ENCODE measurements at regions not wholly inside any gene's neighbourhood (a gene's known extent, or its start where the extent isn't known, plus 50 kb on each side); places are given as distances from the start of the nearest gene placed in this dataset.

DNA sequence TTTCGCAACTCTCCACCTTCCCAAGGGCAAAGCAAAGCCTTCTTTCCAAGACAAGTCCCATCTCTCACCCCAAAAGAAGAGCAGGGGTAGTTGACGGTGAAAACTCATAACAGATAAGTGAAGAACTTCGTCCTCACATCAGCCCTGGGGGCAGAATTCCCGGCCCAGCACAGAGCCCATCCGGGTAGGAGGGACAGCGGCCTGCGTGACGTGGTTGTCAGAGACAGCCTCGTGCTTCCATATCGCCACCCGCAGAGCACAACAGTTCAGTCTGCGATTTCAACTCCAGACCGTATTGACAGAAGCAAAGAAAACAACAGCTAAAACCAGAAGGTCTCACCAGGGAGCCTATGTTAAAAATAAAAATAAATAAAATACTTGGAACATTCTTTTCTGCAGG lies 273.2 kb downstream of the SYK start:
- no peak for DNase-seq
- no TSS peak for BruUV-seq (replicated peaks)
- TF ChIP-seq, protein P1, sequence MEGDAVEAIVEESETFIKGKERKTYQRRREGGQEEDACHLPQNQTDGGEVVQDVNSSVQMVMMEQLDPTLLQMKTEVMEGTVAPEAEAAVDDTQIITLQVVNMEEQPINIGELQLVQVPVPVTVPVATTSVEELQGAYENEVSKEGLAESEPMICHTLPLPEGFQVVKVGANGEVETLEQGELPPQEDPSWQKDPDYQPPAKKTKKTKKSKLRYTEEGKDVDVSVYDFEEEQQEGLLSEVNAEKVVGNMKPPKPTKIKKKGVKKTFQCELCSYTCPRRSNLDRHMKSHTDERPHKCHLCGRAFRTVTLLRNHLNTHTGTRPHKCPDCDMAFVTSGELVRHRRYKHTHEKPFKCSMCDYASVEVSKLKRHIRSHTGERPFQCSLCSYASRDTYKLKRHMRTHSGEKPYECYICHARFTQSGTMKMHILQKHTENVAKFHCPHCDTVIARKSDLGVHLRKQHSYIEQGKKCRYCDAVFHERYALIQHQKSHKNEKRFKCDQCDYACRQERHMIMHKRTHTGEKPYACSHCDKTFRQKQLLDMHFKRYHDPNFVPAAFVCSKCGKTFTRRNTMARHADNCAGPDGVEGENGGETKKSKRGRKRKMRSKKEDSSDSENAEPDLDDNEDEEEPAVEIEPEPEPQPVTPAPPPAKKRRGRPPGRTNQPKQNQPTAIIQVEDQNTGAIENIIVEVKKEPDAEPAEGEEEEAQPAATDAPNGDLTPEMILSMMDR (IDR thresholded peaks at IDR 0.05; ENCODE audit: unreplicated experiment) = no peak
- no peak overlapping the region for H3K4me3 Mint-ChIP-seq (ENCODE audit: low read depth, unreplicated experiment)
- H3K27me3 Mint-ChIP-seq (ENCODE audit: unreplicated experiment) = no peaks in the 10 kb centered on the region
- no peaks in the 10 kb centered on the region for H3K9me3 Mint-ChIP-seq (ENCODE audit: low read depth, unreplicated experiment)
- intact Hi-C loops (cut with micrococcal nuclease; ENCODE audit: unreplicated experiment) = no loop called here
- peaks cover 10% of the 10 kb centered on the region for H3K4me1 Mint-ChIP-seq (ENCODE audit: low read depth, unreplicated experiment)
- CTCF ChIA-PET = no interaction called here
- H3K36me3 Mint-ChIP-seq (ENCODE audit: insufficient read depth, unreplicated experiment) = no peaks in the 10 kb centered on the region
- H3K27ac Mint-ChIP-seq (ENCODE audit: unreplicated experiment) = no peak overlapping the region

- CTCF ChIA-PET = no interaction called here
- H3K4me3 Mint-ChIP-seq (ENCODE audit: low read depth, unreplicated experiment) = no peak overlapping the region
- no peaks in the 10 kb centered on the region for H3K9me3 Mint-ChIP-seq (ENCODE audit: low read depth, unreplicated experiment)
- TF ChIP-seq, protein P1 (IDR thresholded peaks at IDR 0.05; ENCODE audit: unreplicated experiment) = no peak
- no peaks in the 10 kb centered on the region for H3K36me3 Mint-ChIP-seq (ENCODE audit: insufficient read depth, unreplicated experiment)
- peaks cover 10% of the 10 kb centered on the region for H3K4me1 Mint-ChIP-seq (ENCODE audit: low read depth, unreplicated experiment)
- BruUV-seq (replicated peaks) = no TSS peak
- H3K27me3 Mint-ChIP-seq (ENCODE audit: unreplicated experiment) = no peaks in the 10 kb centered on the region
- no peak for DNase-seq
- no peak overlapping the region for H3K27ac Mint-ChIP-seq (ENCODE audit: unreplicated experiment)
- intact Hi-C loops (cut with micrococcal nuclease; ENCODE audit: unreplicated experiment) = no loop called here
These were observed 273.7 kb downstream of the SYK start for GRCh38 chr9:91075279-91075678.

DNA sequence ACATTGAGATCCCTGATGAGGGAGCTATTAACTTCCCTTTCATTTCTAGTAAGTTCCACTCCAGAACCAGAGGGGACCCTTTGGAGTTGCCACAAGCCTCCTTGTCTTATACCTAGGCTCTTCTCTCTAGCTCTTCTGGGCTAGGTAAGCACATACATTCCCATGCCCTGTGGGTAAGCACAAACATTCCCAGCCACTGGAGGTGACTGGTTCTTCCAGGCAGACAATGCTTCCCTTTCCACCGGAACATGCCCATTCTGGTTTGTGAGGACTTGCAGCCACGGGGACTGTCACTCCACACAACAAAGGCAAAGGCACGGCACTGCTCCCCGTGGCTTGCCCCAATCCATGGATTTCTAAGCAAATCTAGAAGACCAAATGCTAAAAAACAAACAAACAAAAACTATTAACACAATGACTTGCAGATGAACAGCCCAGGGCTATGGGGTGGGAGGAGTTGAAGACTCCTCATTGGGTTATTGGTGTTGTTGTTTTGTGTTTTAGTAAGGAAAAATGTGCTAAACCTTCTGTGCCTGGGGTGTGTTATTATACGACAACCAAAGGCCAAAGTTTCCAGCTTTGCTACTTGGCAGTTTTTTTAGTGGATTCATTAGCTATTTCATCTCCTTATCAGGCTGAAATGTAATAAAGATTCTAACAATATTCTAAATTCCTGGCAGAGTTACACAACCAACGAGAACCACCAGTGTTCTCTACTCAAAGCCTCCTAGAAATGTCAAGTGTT lies 276.2 kb downstream of the SYK start:
- intact Hi-C loops (cut with micrococcal nuclease; ENCODE audit: unreplicated experiment) = no loop called here
- no TSS peak for BruUV-seq (replicated peaks)
- TF ChIP-seq, protein P1 (IDR thresholded peaks at IDR 0.05; ENCODE audit: unreplicated experiment) = no peak
- Mint-ChIP-seq H3K9me3 (ENCODE audit: low read depth, unreplicated experiment) (no peaks in the 10 kb centered on the region), H3K27me3 (ENCODE audit: unreplicated experiment) (no peaks in the 10 kb centered on the region), H3K4me1 (ENCODE audit: low read depth, unreplicated experiment) (no peaks in the 10 kb centered on the region), H3K36me3 (ENCODE audit: insufficient read depth, unreplicated experiment) (no peaks in the 10 kb centered on the region), H3K4me3 (ENCODE audit: low read depth, unreplicated experiment) (no peak overlapping the region), H3K27ac (ENCODE audit: unreplicated experiment) (no peak overlapping the region)
- CTCF ChIA-PET = no interaction called here
- DNase-seq = no peak

DNA sequence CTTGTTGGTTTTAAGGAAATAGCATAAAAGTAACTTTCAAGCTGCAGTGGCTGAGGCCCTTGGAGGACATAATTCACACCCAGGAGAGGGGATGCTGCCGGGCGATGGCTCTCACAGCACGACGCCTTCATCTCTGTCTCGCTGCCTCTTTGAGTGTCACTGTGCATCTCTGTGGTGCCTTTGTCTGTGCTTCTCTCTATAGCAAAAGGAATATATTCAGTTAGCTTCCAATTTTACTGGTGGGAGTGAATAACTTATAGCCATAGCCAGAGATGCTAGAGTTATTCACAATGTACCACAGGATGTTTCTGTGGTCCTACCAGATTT lies 276.7 kb downstream of the SYK start:
- Mint-ChIP-seq H3K4me1 (ENCODE audit: low read depth, unreplicated experiment) (no peaks in the 10 kb centered on the region), H3K4me3 (ENCODE audit: low read depth, unreplicated experiment) (no peak overlapping the region), H3K36me3 (ENCODE audit: insufficient read depth, unreplicated experiment) (no peaks in the 10 kb centered on the region), H3K27ac (ENCODE audit: unreplicated experiment) (no peak overlapping the region), H3K27me3 (ENCODE audit: unreplicated experiment) (no peaks in the 10 kb centered on the region), H3K9me3 (ENCODE audit: low read depth, unreplicated experiment) (no peaks in the 10 kb centered on the region)
- no peak for DNase-seq
- intact Hi-C loops (cut with micrococcal nuclease; ENCODE audit: unreplicated experiment) = no loop called here
- CTCF ChIA-PET = no interaction called here
- BruUV-seq (replicated peaks) = no TSS peak
- TF ChIP-seq, protein P1 (IDR thresholded peaks at IDR 0.05; ENCODE audit: unreplicated experiment) = no peak

Measured in Calu3 (cell line).